ENCODE measurements at regions not wholly inside any gene's neighbourhood (a gene's known extent, or its start where the extent isn't known, plus 50 kb on each side); places are given as distances from the start of the nearest gene placed in this dataset.

GRCh38 chr1:94701796-94702441 is 118.2 kb upstream of the SLC44A3 start:
- no peak for DNase-seq

GRCh38 chr1:94698759-94699502 is 121.2 kb upstream of the SLC44A3 start:
- peak in 1 of 3 experiments; percentile 61 for DNase-seq

- DNase-seq, result no peak
Observed at GRCh38 chr1:94698356-94698755, 121.8 kb upstream of the SLC44A3 start.

GRCh38 chr1:94697839-94698238 is 122.3 kb upstream of the SLC44A3 start:
- DNase-seq, result peak in 2 of 3 experiments; percentile 85 to 99

DNA sequence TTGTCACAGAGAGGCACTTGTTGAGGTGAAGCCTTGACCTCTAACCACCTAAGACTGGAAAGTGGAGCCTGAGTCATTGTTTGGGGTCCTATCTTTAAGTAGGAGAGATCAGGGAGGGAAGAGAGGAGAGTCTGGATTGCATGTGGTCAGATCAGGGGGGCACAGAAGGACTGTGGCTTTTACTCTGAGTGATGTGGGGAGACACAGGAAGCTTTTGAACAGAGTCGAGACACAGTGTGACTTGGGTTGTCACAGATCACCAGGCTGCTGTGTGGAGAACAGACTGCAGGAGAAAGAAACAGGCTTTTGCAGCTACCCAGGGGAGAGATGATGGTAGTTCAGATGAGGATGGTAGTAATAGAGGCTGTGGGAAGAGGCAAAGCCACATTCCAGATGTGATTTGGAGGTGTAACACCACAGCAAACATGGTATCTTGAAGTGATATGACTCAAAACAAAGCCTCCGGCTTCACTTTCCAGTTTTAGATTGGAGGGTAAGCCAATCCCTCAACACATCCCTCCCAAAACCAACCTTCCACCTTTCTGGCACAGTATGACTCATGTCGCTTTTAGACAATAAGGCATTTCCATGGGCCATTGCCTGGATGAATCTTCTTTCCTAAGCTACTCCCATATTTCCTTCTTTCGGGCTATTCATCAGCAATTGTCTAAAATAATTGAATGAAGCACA is 125.8 kb upstream of the SLC44A3 start:
- DNase-seq, result no peak

- no peak for DNase-seq
Observed at GRCh38 chr1:94693435-94693834, 126.7 kb upstream of the SLC44A3 start.

DNA sequence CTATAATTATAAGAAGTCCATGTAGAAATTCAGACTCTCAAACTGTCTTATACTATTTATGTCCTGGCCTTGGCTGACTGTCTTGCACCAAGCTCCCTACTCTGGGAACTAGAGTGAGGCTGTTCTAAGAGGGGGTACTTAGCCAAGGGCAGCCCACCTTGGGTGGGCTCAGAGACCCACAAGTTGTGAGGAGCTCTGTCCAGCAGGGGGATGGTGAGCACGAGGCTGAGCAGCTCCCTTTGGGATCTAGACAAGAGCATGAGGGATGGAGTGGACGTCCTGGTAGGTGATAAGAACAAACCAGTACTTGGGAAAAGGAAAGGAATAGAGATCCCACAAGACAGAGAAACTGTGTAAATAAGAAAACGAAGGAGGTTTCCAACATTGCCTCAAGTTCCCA is 127.1 kb upstream of the SLC44A3 start:
- no peak for DNase-seq

- peak in 2 of 3 experiments; percentile 25 to 72 for DNase-seq
Observed at GRCh38 chr1:94688646-94689045, 131.5 kb upstream of the SLC44A3 start.

- no peak for DNase-seq
Observed at GRCh38 chr1:94686882-94687281, 133.3 kb upstream of the SLC44A3 start.

GRCh38 chr1:94684690-94685250 is 135.4 kb upstream of the SLC44A3 start:
- no peak for DNase-seq

DNA sequence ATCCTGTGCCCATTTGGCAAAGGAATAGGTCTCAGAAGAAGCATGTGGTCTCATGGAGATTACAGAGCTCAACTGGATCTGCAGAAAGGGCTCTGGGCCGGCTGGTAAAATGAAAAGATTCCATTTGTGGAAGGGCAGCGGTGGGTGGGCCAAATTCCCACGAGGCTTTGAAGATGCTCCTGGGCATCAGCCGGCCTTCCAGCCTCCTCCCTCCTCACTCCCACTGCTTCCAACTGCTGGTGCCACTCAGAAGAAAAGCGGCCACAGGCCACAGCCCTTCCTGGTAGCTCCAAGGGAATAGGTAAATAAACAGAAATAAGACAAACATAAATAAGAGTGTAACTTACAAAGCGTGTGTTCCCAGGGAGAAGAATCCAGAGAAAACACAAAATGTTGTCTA is 136.3 kb upstream of the SLC44A3 start:
- DNase-seq, result no peak

DNA sequence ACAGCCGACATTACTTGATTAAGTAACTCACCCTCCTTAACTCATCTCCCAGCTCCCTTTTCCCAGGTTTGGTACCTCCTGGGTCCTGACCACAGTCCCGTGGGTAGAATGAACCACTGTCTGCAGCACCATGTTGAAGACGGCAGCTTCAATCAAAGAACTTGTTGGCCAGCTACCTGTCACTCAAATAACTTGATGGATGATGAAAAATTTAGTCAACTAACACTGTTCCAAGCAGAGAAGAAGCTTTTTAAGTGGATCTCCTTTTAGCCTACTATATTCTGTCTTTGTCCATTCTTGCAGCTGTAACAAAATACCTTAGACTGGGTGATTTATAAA is 138.4 kb upstream of the F3 start:
- DNase-seq, result no peak

DNA sequence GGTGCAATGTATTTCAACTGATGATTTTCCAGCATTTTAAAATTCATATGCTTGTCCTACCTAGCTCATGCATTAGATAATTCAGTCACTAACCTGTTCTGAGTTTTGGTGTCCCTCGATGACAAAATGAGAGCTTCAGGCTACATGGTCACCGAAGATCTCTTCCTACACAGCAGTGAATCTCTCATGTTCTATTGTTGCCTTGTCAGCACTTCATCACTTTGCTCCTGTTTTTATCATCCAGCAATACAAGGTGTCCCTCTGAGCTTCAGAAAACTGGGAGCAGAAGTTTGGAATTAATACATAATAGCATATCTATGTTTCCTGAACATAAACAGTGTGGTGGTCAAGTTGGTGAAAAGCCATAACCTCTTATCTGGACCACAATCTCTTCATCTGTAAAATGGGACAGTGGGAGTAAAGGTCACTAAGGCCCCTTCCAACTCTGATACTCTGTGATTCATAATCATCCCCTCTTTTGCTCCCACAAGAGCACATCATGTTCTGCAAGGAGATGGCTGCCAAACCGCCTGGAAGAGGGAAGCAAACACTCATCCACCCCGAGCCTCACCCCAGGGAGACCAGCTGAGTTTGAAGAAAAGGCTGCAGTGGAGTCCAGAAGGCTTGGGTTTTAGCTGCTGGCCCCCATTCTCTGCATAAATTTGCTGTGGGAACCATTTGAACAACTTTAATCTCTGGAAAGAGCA is 137.9 kb upstream of the F3 start:
- DNase-seq, result no peak

- DNase-seq, result no peak
Observed at GRCh38 chr1:94678202-94678848, 136.8 kb upstream of the F3 start.

GRCh38 chr1:94677714-94678113 is 136.2 kb upstream of the F3 start:
- no peak for DNase-seq

DNA sequence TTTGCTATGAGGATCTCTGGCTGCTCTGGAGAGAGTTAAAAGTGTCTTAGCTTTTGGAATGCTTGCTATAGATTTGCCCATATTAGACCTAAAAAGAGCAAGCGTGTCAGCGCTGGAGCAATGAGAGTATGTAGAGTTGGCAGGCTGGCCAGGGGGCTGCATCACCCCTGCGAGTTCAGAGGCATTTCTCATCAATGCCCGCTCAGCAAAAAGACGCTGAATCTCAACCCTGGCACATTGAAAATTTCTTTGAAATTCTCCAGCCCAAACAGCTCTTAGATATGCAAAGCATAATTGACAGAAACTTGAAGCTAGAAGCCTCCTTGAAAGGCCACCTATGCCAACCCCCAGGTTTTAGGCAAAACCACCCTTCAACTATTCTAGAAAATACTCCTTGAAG is 135.5 kb upstream of the F3 start:
- DNase-seq, result no peak

- no peak for DNase-seq
Observed at GRCh38 chr1:94676686-94677085, 135.1 kb upstream of the F3 start.

DNA sequence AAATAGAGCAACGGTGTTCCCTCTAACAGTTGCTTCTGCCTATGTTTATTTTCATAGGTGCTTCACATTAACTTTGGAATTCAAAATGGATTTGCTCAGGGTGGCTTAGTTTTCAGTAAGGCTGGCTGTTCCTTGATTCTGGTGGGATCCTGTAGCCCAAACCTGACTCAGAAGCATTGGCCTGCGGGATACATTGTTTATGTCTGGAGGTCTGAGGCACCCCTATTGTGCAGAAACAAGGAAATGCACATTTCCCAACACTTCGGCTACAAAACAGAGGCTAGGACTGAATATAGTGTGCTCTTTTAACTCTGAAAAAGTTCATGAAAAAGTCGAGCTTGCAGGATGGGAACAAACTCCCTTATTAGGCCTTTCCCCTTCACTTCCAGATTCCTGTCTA is 133.8 kb upstream of the F3 start:
- DNase-seq, result no peak

DNA sequence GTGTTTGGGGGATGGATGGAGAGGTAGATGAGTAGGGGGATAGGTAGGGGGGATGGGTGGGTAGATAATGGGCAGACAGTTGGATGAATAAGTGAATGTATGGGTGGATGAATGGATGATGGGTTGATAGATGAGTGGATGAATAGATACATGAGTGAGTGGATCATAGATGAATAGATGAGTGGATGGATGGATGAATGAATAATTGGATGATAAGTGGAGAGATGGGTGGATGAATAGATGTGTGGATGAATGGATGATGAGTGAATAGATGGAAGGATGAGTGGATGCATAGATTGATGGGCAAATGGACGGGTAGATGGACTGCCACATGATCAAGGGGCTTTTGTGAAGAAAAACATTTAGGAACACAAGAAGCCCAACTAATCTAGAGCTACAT is 133.3 kb upstream of the F3 start:
- no peak for DNase-seq

DNA sequence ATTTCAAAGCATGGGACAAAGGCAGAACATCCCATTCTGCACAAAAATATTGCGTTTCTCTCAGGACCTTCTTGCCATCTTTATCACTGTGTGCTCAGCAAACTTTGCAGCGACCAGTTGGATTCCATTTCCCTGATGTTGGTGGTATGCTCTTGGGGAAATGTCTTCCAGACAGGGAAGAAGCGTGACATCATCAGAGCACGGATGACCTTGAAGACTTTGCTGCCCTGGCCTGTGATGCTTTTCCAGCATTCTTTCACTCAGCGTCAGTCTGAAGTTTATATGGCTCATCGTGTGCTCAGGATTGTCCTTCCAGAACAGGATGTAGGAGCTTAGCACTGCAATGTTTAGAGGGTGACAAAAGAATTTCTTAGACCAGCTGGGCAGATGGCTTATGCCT is 131.4 kb upstream of the F3 start:
- DNase-seq, result no peak

GRCh38 chr1:94672001-94672400 is 130.4 kb upstream of the F3 start:
- no peak for DNase-seq

- no peak for DNase-seq
Observed at GRCh38 chr1:94670273-94670672, 128.7 kb upstream of the F3 start.

DNA sequence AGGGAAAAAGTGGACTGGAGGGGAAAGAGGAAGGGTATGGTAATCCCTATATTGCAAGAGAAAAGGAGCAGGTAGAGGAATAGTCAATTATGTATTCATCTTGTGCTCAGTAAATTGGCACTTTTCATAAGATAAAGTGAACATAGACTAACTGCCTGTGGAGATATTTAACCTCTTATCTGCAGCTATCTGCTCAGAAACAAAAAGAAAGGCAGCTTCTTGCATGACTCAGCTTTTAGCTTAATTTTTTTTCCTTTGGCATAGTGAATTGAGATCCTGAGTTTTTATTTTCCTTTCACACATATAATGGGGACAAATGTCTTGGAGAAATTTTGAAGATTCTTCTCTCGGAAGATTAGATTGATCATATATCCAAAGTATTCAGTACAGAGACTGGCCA is 127.6 kb upstream of the F3 start:
- no peak for DNase-seq

Measured in NCI-H1417 (cell line).